H1 (cell line): ENCODE measurements at regions not wholly inside any gene's neighbourhood (a gene's known extent, or its start where the extent isn't known, plus 50 kb on each side); places are given as distances from the start of the nearest gene placed in this dataset.

Experiments used
- CTCF ChIA-PET: fragments of 300-600 bp; sonication (Branson Sonifier 250); formaldehyde crosslinking; loops from one replicate; lab custom pipeline; 2021; ENCODE audit not compliant: partially characterized antibody; lab: Charles Lee
- POLR2A ChIA-PET: fragments of 300-600 bp; sonication (Branson Sonifier 250); formaldehyde crosslinking; loops from one replicate; lab custom pipeline; 2021; ENCODE audit warnings: inconsistent platforms; ENCODE audit not compliant: partially characterized antibody; lab: Charles Lee
- DNase-seq, 2 experiments: peaks; one replicate each; pipeline versions ENCODE4 v3.0.0 to v3.0.0-alpha.2; 2010 to 2022; ENCODE audit warnings: low spot score in 2 of 2, low read depth in 1 of 2, mixed read lengths in 1 of 2
- FAIRE-seq: peaks from 2 replicates; lab custom pipeline; 2011; peaks lifted over from hg19 to GRCh38; lab: Jason Lieb, UNC
- H2AFZ ChIP-seq: 2 replicates; pipeline ENCODE4 v1.8.1; 2012; ENCODE audit warnings: low read length, inconsistent platforms
- H2AK5ac ChIP-seq: 2 replicates; pipeline ENCODE4 v1.6.1; 2013; ENCODE audit warnings: low read depth, low read length
- H2BK120ac ChIP-seq: replicated peaks from 2 replicates; pipeline ENCODE3; 2013; ENCODE audit warnings: low read depth, low read length, inconsistent platforms
- H2BK12ac ChIP-seq: 2 replicates; pipeline ENCODE4 v1.6.1; 2013; ENCODE audit warnings: low read depth, low read length
- H2BK15ac ChIP-seq: 2 replicates; pipeline ENCODE4 v1.6.1; 2013; ENCODE audit warnings: low read length
- H2BK20ac ChIP-seq: 2 replicates; pipeline ENCODE4 v1.6.1; 2013; ENCODE audit warnings: low read length
- H2BK5ac ChIP-seq: 2 replicates; pipeline ENCODE4 v1.6.1; 2013; ENCODE audit warnings: low read depth, low read length
- H3K14ac ChIP-seq: 2 replicates; pipeline ENCODE4 v1.6.1; 2013; ENCODE audit warnings: inconsistent platforms; ENCODE audit not compliant: insufficient read length
- H3K18ac ChIP-seq: 2 replicates; pipeline ENCODE4 v1.6.1; 2013; ENCODE audit warnings: low read length; ENCODE audit errors: extremely low read depth
- H3K23ac ChIP-seq: 2 replicates; pipeline ENCODE4 v1.6.1; 2013; ENCODE audit warnings: inconsistent platforms; ENCODE audit not compliant: insufficient read length
- H3K23me2 ChIP-seq: 2 replicates; pipeline ENCODE4 v1.6.1; 2013; ENCODE audit warnings: low read depth, low read length
- H3K27ac ChIP-seq: 2 replicates; pipeline ENCODE4 v1.6.1; 2011; ENCODE audit warnings: low read depth, low read length, inconsistent platforms
- H3K27me3 ChIP-seq, 4 experiments: replicated peaks in 1 of 4; 1 replicate in 1 of 4; 2 replicates in 3 of 4; pipeline versions ENCODE4 v1.6.1 to v1.8.1; 2011 to 2013; ENCODE audit warnings: low read length in 3 of 4, mild to moderate bottlenecking in 3 of 4, inconsistent platforms in 2 of 4, mixed read lengths in 2 of 4, moderate library complexity in 1 of 4; ENCODE audit not compliant: control insufficient read depth in 3 of 4, insufficient read depth in 3 of 4; ENCODE audit errors: extremely low read depth in 1 of 4
- H3K36me3 ChIP-seq, 4 experiments: 2 replicates each; pipeline versions ENCODE4 v1.6.1 to v1.8.1; 2011 to 2013; ENCODE audit warnings: mild to moderate bottlenecking in 4 of 4, low read length in 3 of 4, moderate library complexity in 2 of 4, control low read depth in 1 of 4, inconsistent platforms in 1 of 4; ENCODE audit not compliant: insufficient read depth in 4 of 4, control insufficient read depth in 2 of 4
- H3K4ac ChIP-seq: replicated peaks from 2 replicates; pipeline ENCODE3; 2013; ENCODE audit warnings: low read length, low read depth, mixed read lengths, inconsistent platforms; ENCODE audit not compliant: insufficient read length
- H3K4me1 ChIP-seq, 4 experiments: replicated peaks in 1 of 4; 1 replicate in 1 of 4; 2 replicates in 3 of 4; pipeline versions ENCODE4 v1.6.1 to v1.8.1; 2011 to 2013; ENCODE audit warnings: low read length in 3 of 4, inconsistent platforms in 2 of 4, mixed read lengths in 1 of 4; ENCODE audit not compliant: insufficient read depth in 4 of 4, control insufficient read depth in 3 of 4
- H3K4me2 ChIP-seq, 2 experiments: 2 replicates each; pipeline versions ENCODE4 v1.6.1 to v1.8.1; 2011 to 2013; ENCODE audit warnings: low read depth in 2 of 2, low read length in 2 of 2, control low read depth in 1 of 2, inconsistent platforms in 1 of 2, mild to moderate bottlenecking in 1 of 2; ENCODE audit not compliant: insufficient read depth in 1 of 2
- H3K4me3 ChIP-seq, 4 experiments: fragments of 200-600, 300-600 bp in 1 of 4; sonication (generic), shearing (Covaris generic), sonication (Bioruptor Twin) in 1 of 4; 2 replicates each; pipeline versions ENCODE4 v1.5.1 to v1.8.1; 2011 to 2016; ENCODE audit warnings: low read length in 4 of 4, low read depth in 3 of 4, control low read depth in 2 of 4, inconsistent platforms in 2 of 4, mild to moderate bottlenecking in 2 of 4, mixed read lengths in 1 of 4, moderate library complexity in 1 of 4; ENCODE audit not compliant: insufficient read depth in 2 of 4; ENCODE audit errors: extremely low read depth in 1 of 4
- H3K56ac ChIP-seq: replicated peaks from 2 replicates; pipeline ENCODE3; 2013; ENCODE audit warnings: low read depth, mild to moderate bottlenecking, mixed read lengths, low read length, inconsistent platforms; ENCODE audit not compliant: insufficient read length
- H3K79me1 ChIP-seq: 2 replicates; pipeline ENCODE4 v1.6.1; 2013; ENCODE audit warnings: low read depth, low read length, control low read depth
- H3K79me2 ChIP-seq, 2 experiments: 2 replicates each; pipeline versions ENCODE4 v1.6.1 to v1.8.1; 2012 to 2013; ENCODE audit warnings: low read length in 2 of 2, mild to moderate bottlenecking in 2 of 2, inconsistent platforms in 1 of 2; ENCODE audit not compliant: insufficient read depth in 2 of 2, control insufficient read depth in 1 of 2
- H3K9ac ChIP-seq, 4 experiments: replicated peaks in 1 of 4; 1 replicate in 1 of 4; 2 replicates in 3 of 4; pipeline versions ENCODE4 v1.6.1 to v1.8.1; 2011 to 2013; ENCODE audit warnings: low read depth in 3 of 4, low read length in 3 of 4, control low read depth in 2 of 4, mild to moderate bottlenecking in 2 of 4, moderate library complexity in 2 of 4, inconsistent platforms in 1 of 4; ENCODE audit errors: extremely low read depth in 1 of 4
- H3K9me3 ChIP-seq, 2 experiments: 2 replicates each; pipeline versions ENCODE4 v1.6.1 to v1.8.1; 2012 to 2013; ENCODE audit warnings: mild to moderate bottlenecking in 2 of 2, moderate library complexity in 2 of 2, control low read depth in 1 of 2, inconsistent platforms in 1 of 2, low read depth in 1 of 2, low read length in 1 of 2, mixed read lengths in 1 of 2; ENCODE audit not compliant: insufficient read depth in 2 of 2
- H4K20me1 ChIP-seq, 2 experiments: replicated peaks in 1 of 2; 2 replicates each; pipeline versions ENCODE3 to v1.8.1; 2011 to 2013; ENCODE audit warnings: inconsistent platforms in 2 of 2, low read length in 2 of 2, mild to moderate bottlenecking in 1 of 2; ENCODE audit not compliant: insufficient read depth in 2 of 2, control insufficient read depth in 1 of 2
- H4K5ac ChIP-seq: 2 replicates; pipeline ENCODE4 v1.6.1; 2013; ENCODE audit warnings: low read length, low read depth, mixed read lengths, inconsistent platforms; ENCODE audit not compliant: insufficient read length
- H4K8ac ChIP-seq: 2 replicates; pipeline ENCODE4 v1.8.0; 2013; ENCODE audit warnings: mild to moderate bottlenecking, moderate library complexity, low read length, inconsistent platforms; ENCODE audit not compliant: insufficient read depth; ENCODE audit errors: extremely low read depth
- H4K91ac ChIP-seq: replicated peaks from 2 replicates; pipeline ENCODE3; 2013; ENCODE audit warnings: low read length, mixed read lengths, inconsistent platforms; ENCODE audit not compliant: insufficient read length
- CEBPB ChIP-seq: IDR thresholded peaks from 2 replicates; pipeline ENCODE4 v1.6.1; 2012; ENCODE audit warnings: low read depth, low read length
- CHD2 ChIP-seq: IDR thresholded peaks from 2 replicates; pipeline ENCODE4 v1.6.1; 2012; ENCODE audit warnings: low read length, improper control_type of control experiment
- HDAC2 ChIP-seq, 2 experiments: fragments of 300-600 bp in 1 of 2; sonication (generic) in 1 of 2; IDR thresholded peaks; 2 replicates each; pipeline ENCODE4 v1.6.1; 2011 to 2012; ENCODE audit warnings: low read depth in 2 of 2, low read length in 2 of 2, mild to moderate bottlenecking in 2 of 2, moderate library complexity in 2 of 2, borderline replicate concordance in 1 of 2, inconsistent platforms in 1 of 2
- JUND ChIP-seq: IDR thresholded peaks from 2 replicates; pipeline ENCODE4 v1.6.1; 2011; ENCODE audit warnings: mild to moderate bottlenecking, improper control_type of control experiment, low read length
- KDM5A ChIP-seq: fragments of 200-600 bp; IDR thresholded peaks from 2 replicates; pipeline ENCODE4 v1.7.1; 2012; ENCODE audit warnings: mild to moderate bottlenecking, low read length, inconsistent platforms, mixed read lengths
- MAFK ChIP-seq: IDR thresholded peaks from 2 replicates; pipeline ENCODE4 v1.6.1; 2012; ENCODE audit warnings: low read depth, mild to moderate bottlenecking, improper control_type of control experiment, low read length
- POLR2A ChIP-seq, 2 experiments: IDR thresholded peaks; 1 replicate in 1 of 2; 2 replicates in 1 of 2; pipeline ENCODE4 v1.6.1; 2011; ENCODE audit warnings: low read depth in 2 of 2, low read length in 2 of 2, mild to moderate bottlenecking in 2 of 2; ENCODE audit errors: control extremely low read depth in 1 of 2
- POLR2AphosphoS5 ChIP-seq: IDR thresholded peaks from 2 replicates; pipeline ENCODE4 v1.6.1; 2011; ENCODE audit warnings: low read depth, low read length
- RFX5 ChIP-seq: IDR thresholded peaks from 2 replicates; pipeline ENCODE4 v1.6.1; 2011; ENCODE audit warnings: low read depth, low read length, improper control_type of control experiment, borderline replicate concordance
- SAP30 ChIP-seq: fragments of 300-600 bp; sonication (generic); IDR thresholded peaks from 2 replicates; pipeline ENCODE4 v1.7.1; 2012; ENCODE audit warnings: low read length, moderate library complexity, mild to moderate bottlenecking, inconsistent platforms; ENCODE audit not compliant: insufficient read depth, insufficient replicate concordance
- SP1 ChIP-seq: IDR thresholded peaks from 2 replicates; pipeline ENCODE4 v1.6.1; 2011; ENCODE audit warnings: low read depth, low read length
- SRF ChIP-seq: IDR thresholded peaks from 2 replicates; pipeline ENCODE4 v1.6.1; 2011; ENCODE audit warnings: mild to moderate bottlenecking, low read depth, low read length, moderate library complexity
- TCF12 ChIP-seq: IDR thresholded peaks from 2 replicates; pipeline ENCODE4 v1.6.1; 2011; ENCODE audit warnings: low read depth, mild to moderate bottlenecking, low read length
- ZNF274 ChIP-seq: IDR thresholded peaks from 2 replicates; pipeline ENCODE4 v1.7.0; 2012; ENCODE audit warnings: low read length, borderline replicate concordance; ENCODE audit errors: extremely low read depth
- WGBS, 2 experiments: shearing (Covaris generic) in 1 of 2; methylation state at CpG; one replicate each; pipeline versions ENCODE4 v1.1.6 to v1.1.7; 2013 to 2015; ENCODE audit warnings: low lambda C conversion rate in 2 of 2, mixed read lengths in 2 of 2, inconsistent platforms in 1 of 2, low coverage in 1 of 2, missing lambda C conversion rate in 1 of 2; ENCODE audit not compliant: insufficient replicate concordance in 2 of 2, insufficient coverage in 1 of 2, insufficient read length in 1 of 2; ENCODE audit errors: extremely low coverage in 1 of 2, missing lambda C conversion rate in 1 of 2; 5-methylcytosine and 5-hydroxymethylcytosine counted together
- TF ChIP-seq, protein P1 (sequence below): IDR thresholded peaks from 2 replicates; pipeline ENCODE4 v1.6.1; 2011; ENCODE audit warnings: low read depth, mild to moderate bottlenecking, low read length; ENCODE audit not compliant: insufficient read depth

- H3K4me2 ChIP-seq, result no peak overlapping the region
- no peaks in the 10 kb centered on the region for H4K20me1 ChIP-seq
- H4K91ac ChIP-seq, result no peak overlapping the region
- H3K18ac ChIP-seq, result no peak overlapping the region
- H3K27ac ChIP-seq, result no peak overlapping the region
- H3K56ac ChIP-seq, result no peak overlapping the region
- no peak overlapping the region for H2BK15ac ChIP-seq
- no peaks in the 10 kb centered on the region for H3K36me3 ChIP-seq
- WGBS, 2 experiments, result 87% methylated on average over 5 of the region's 5 CpGs; no CpG with 5 or more reads in 1 of the 2 experiments
- H3K23ac ChIP-seq, result no peak overlapping the region
- no peak overlapping the region for H2BK12ac ChIP-seq
- CTCF ChIA-PET, result interaction anchor here (0.9 to 4.4 kb wide), 9 partner anchors 12 to 115 kb away, joined by 3 to 32 read pairs (median 9); no protein-coding TSS in a partner anchor
- no peak for TF ChIP-seq JUND
- no peak for TF ChIP-seq ZNF274
- TF ChIP-seq CHD2, result no peak
- TF ChIP-seq TCF12, result no peak
- no peak for TF ChIP-seq HDAC2 (IDR thresholded peaks at IDR 0.05; ENCODE audit: borderline replicate concordance in 1 of 2, low read depth in 2 of 2, low read length in 2 of 2)
- TF ChIP-seq CEBPB, result no peak
- no peak for TF ChIP-seq POLR2A (IDR thresholded peaks at IDR 0.05; ENCODE audit: control extremely low read depth in 1 of 2, low read depth in 2 of 2, low read length in 2 of 2)
- no peak for TF ChIP-seq SRF
- no peak for TF ChIP-seq KDM5A
- no peak for TF ChIP-seq SAP30
- no peak for TF ChIP-seq POLR2AphosphoS5
- no peak for TF ChIP-seq RFX5
- no peak for TF ChIP-seq SP1
- TF ChIP-seq, protein P1, sequence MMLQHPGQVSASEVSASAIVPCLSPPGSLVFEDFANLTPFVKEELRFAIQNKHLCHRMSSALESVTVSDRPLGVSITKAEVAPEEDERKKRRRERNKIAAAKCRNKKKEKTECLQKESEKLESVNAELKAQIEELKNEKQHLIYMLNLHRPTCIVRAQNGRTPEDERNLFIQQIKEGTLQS, result no peak
- TF ChIP-seq MAFK, result no peak
- no peak overlapping the region for H4K5ac ChIP-seq
- no peaks in the 10 kb centered on the region for H3K23me2 ChIP-seq
- POLR2A ChIA-PET, result interaction anchor here (0.5 kb wide), 1 partner anchor 722 kb away, joined by 3 read pairs; no protein-coding TSS in a partner anchor
- H2BK5ac ChIP-seq, result no peak overlapping the region
- no peaks in the 10 kb centered on the region for H3K79me2 ChIP-seq
- no peak overlapping the region for H3K4me3 ChIP-seq
- no peak overlapping the region for H3K14ac ChIP-seq
- H3K4ac ChIP-seq, result no peak overlapping the region
- H2AFZ ChIP-seq, result no peak overlapping the region
- H3K79me1 ChIP-seq, result no peaks in the 10 kb centered on the region
- no peak for DNase-seq
- H4K8ac ChIP-seq, result no peak overlapping the region
- H2BK120ac ChIP-seq, result no peak overlapping the region
- no peak for FAIRE-seq
- no peaks in the 10 kb centered on the region for H3K9me3 ChIP-seq
- no peaks in the 10 kb centered on the region for H3K4me1 ChIP-seq
- no peak overlapping the region for H2AK5ac ChIP-seq
- no peaks in the 10 kb centered on the region for H3K27me3 ChIP-seq
- no peak overlapping the region for H3K9ac ChIP-seq
- no peak overlapping the region for H2BK20ac ChIP-seq
Observed at GRCh38 chr17:51486885-51487520, 226.7 kb downstream of the UTP18 start.
